WTC11 (cell line): ENCODE measurements at regions not wholly inside any gene's neighbourhood (a gene's known extent, or its start where the extent isn't known, plus 50 kb on each side); places are given as distances from the start of the nearest gene placed in this dataset.

Source experiments
- ATAC-seq: fragments of 200-7000 bp; cut with Tn5 transposase; 2 replicates; pipeline ENCODE4 v1.10.0; 2021; ENCODE audit warnings: mild to moderate bottlenecking, moderate library complexity
- CTCF ChIA-PET: fragments of 300-600 bp; sonication (Branson Sonifier 250); formaldehyde crosslinking; loops from one replicate; lab custom pipeline; 2021; ENCODE audit warnings: antibody characterized with exemption; lab: Charles Lee
- POLR2A ChIA-PET: fragments of 350-600 bp; sonication (Branson Sonifier 250); formaldehyde crosslinking; loops from one replicate; lab custom pipeline; 2021; ENCODE audit warnings: antibody characterized with exemption; lab: Charles Lee
- DNase-seq: peaks from one replicate; pipeline ENCODE4 v3.0.0; 2021; ENCODE audit warnings: low spot score
- H3K27ac Mint-ChIP-seq: 2 replicates; pipeline ENCODE4 v1.8.0; 2021; ENCODE audit warnings: mixed read lengths
- H3K27me3 Mint-ChIP-seq: 2 replicates; pipeline ENCODE4 v1.8.0; 2021; ENCODE audit warnings: low read depth, mild to moderate bottlenecking, moderate library complexity, mixed read lengths
- H3K36me3 Mint-ChIP-seq: 2 replicates; pipeline ENCODE4 v1.8.0; 2021; ENCODE audit warnings: mixed read lengths
- H3K4me1 Mint-ChIP-seq: 2 replicates; pipeline ENCODE4 v1.8.0; 2022; ENCODE audit warnings: mixed read lengths
- H3K4me3 Mint-ChIP-seq: 2 replicates; pipeline ENCODE4 v1.8.0; 2021; ENCODE audit warnings: mild to moderate bottlenecking, moderate library complexity, mixed read lengths
- H3K9me3 Mint-ChIP-seq: 2 replicates; pipeline ENCODE4 v1.8.0; 2021; ENCODE audit warnings: mixed read lengths
- CBFB ChIP-seq: sonication (generic); formaldehyde crosslinking; IDR thresholded peaks from 2 replicates; pipeline ENCODE4 v1.8.1; 2022; ENCODE audit warnings: mild to moderate bottlenecking, low read depth, missing genetic modification reagents
- CREB1 ChIP-seq: sonication (generic); formaldehyde crosslinking; IDR thresholded peaks from 2 replicates; pipeline ENCODE4 v1.8.0; 2023; ENCODE audit warnings: mild to moderate bottlenecking, missing genetic modification reagents
- ERG ChIP-seq: fragments of 250-450 bp; sonication (Bioruptor Pico); IDR thresholded peaks from 2 replicates; pipeline ENCODE4 v1.8.0; 2021; ENCODE audit warnings: mild to moderate bottlenecking
- ESRRA ChIP-seq: sonication (generic); formaldehyde crosslinking; IDR thresholded peaks from 2 replicates; pipeline ENCODE4 v1.8.1; 2022; ENCODE audit warnings: mild to moderate bottlenecking, missing genetic modification reagents, borderline replicate concordance
- FOXJ3 ChIP-seq: sonication (generic); formaldehyde crosslinking; IDR thresholded peaks from 2 replicates; pipeline ENCODE4 v1.9.0; 2021; ENCODE audit warnings: missing genetic modification reagents, mild to moderate bottlenecking, borderline replicate concordance
- FOXK1 ChIP-seq: sonication (generic); formaldehyde crosslinking; IDR thresholded peaks from 2 replicates; pipeline ENCODE4 v1.8.0; 2022; ENCODE audit warnings: mild to moderate bottlenecking, moderate library complexity, missing genetic modification reagents
- GABPB1 ChIP-seq: sonication (generic); formaldehyde crosslinking; IDR thresholded peaks from 2 replicates; pipeline ENCODE4 v1.8.1; 2023; ENCODE audit warnings: mild to moderate bottlenecking, missing genetic modification reagents
- GTF2I ChIP-seq: fragments of 250-450 bp; sonication (Bioruptor Pico); conservative IDR thresholded peaks from 2 replicates; pipeline ENCODE4 v1.4.0; 2021; ENCODE audit warnings: mild to moderate bottlenecking
- HMGA2 ChIP-seq: fragments of 250-450 bp; sonication (Bioruptor Pico); IDR thresholded peaks from 2 replicates; pipeline ENCODE4 v1.4.0; 2021; ENCODE audit warnings: mild to moderate bottlenecking, moderate library complexity
- KAT7 ChIP-seq: sonication (generic); formaldehyde crosslinking; IDR thresholded peaks from 2 replicates; pipeline ENCODE4 v1.8.1; 2023; ENCODE audit warnings: missing genetic modification reagents, mild to moderate bottlenecking, borderline replicate concordance
- MLX ChIP-seq: sonication (generic); formaldehyde crosslinking; IDR thresholded peaks from 2 replicates; pipeline ENCODE4 v1.8.1; 2023; ENCODE audit warnings: mild to moderate bottlenecking, missing genetic modification reagents, moderate library complexity
- NR1H2 ChIP-seq: sonication (generic); formaldehyde crosslinking; IDR thresholded peaks from 2 replicates; pipeline ENCODE4 v1.9.0; 2021; ENCODE audit warnings: mild to moderate bottlenecking, moderate library complexity, missing genetic modification reagents
- PRRX2 ChIP-seq: fragments of 250-450 bp; sonication (Bioruptor Pico); IDR thresholded peaks from 2 replicates; pipeline ENCODE4 v1.8.0; 2021; ENCODE audit warnings: mild to moderate bottlenecking
- RORB ChIP-seq: fragments of 250-450 bp; sonication (Bioruptor Pico); IDR thresholded peaks from 2 replicates; pipeline ENCODE4 v1.9.0; 2021; ENCODE audit warnings: mild to moderate bottlenecking
- SOX15 ChIP-seq: fragments of 250-450 bp; sonication (Bioruptor Pico); IDR thresholded peaks from 2 replicates; pipeline ENCODE4 v1.9.0; 2021; ENCODE audit warnings: mild to moderate bottlenecking
- SP1 ChIP-seq: sonication (generic); formaldehyde crosslinking; conservative IDR thresholded peaks from 2 replicates; pipeline ENCODE4 v1.8.1; 2022; ENCODE audit warnings: missing genetic modification reagents
- TP53 ChIP-seq: sonication (generic); formaldehyde crosslinking; IDR thresholded peaks from 2 replicates; pipeline ENCODE4 v1.8.1; 2023; ENCODE audit warnings: mild to moderate bottlenecking, missing genetic modification reagents
- ZNF138 ChIP-seq: sonication (generic); formaldehyde crosslinking; conservative IDR thresholded peaks from 2 replicates; pipeline ENCODE4 v1.8.1; 2022; ENCODE audit warnings: mild to moderate bottlenecking, moderate library complexity, missing genetic modification reagents
- ZNF232 ChIP-seq: sonication (generic); formaldehyde crosslinking; IDR thresholded peaks from 2 replicates; pipeline ENCODE4 v1.8.0; 2022; ENCODE audit warnings: mild to moderate bottlenecking, missing genetic modification reagents
- ZNF532 ChIP-seq: fragments of 250-450 bp; sonication (Bioruptor Pico); IDR thresholded peaks from 2 replicates; pipeline ENCODE4 v1.9.0; 2021; ENCODE audit warnings: mild to moderate bottlenecking, borderline replicate concordance
- TF ChIP-seq, protein P1 (sequence below): sonication (generic); formaldehyde crosslinking; IDR thresholded peaks from 2 replicates; pipeline ENCODE4 v1.8.1; 2023; ENCODE audit warnings: mild to moderate bottlenecking, missing genetic modification reagents, moderate library complexity
- TF ChIP-seq, protein P2 (sequence below): fragments of 200-600 bp; IDR thresholded peaks from 2 replicates; pipeline ENCODE4 v1.8.0; 2022; ENCODE audit warnings: antibody characterized with exemption
- TF ChIP-seq, protein P3 (sequence below): sonication (generic); formaldehyde crosslinking; IDR thresholded peaks from 2 replicates; pipeline ENCODE4 v1.8.1; 2022; ENCODE audit warnings: missing genetic modification reagents, borderline replicate concordance
- TF ChIP-seq, protein P4 (sequence below): sonication (generic); formaldehyde crosslinking; IDR thresholded peaks from 2 replicates; pipeline ENCODE4 v1.8.0; 2022; ENCODE audit warnings: mild to moderate bottlenecking, missing genetic modification reagents

- peaks cover 3% of the 10 kb centered on the region for H3K27me3 Mint-ChIP-seq
- ChIA-PET POLR2A (no interaction called here), CTCF (no interaction called here)
- H3K9me3 Mint-ChIP-seq, result peaks cover 31% of the 10 kb centered on the region
- ATAC-seq (no peak), DNase-seq (no peak)
- no peak overlapping the region for H3K27ac Mint-ChIP-seq
- H3K4me1 Mint-ChIP-seq, result no peaks in the 10 kb centered on the region
- TF ChIP-seq PRRX2 (CRISPR knock-in tag) (no peak), GABPB1 (no peak), ERG (CRISPR knock-in tag) (no peak), CBFB (no peak), HMGA2 (CRISPR knock-in tag) (no peak), ZNF532 (no peak)
- TF ChIP-seq, protein P1, sequence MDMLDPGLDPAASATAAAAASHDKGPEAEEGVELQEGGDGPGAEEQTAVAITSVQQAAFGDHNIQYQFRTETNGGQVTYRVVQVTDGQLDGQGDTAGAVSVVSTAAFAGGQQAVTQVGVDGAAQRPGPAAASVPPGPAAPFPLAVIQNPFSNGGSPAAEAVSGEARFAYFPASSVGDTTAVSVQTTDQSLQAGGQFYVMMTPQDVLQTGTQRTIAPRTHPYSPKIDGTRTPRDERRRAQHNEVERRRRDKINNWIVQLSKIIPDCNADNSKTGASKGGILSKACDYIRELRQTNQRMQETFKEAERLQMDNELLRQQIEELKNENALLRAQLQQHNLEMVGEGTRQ (CRISPR knock-in tag), result no peak
- peaks cover 18% of the 10 kb centered on the region for H3K36me3 Mint-ChIP-seq
- no peak overlapping the region for H3K4me3 Mint-ChIP-seq
Measured at GRCh38 chr12:58321414-58321813, 380.0 kb downstream of the ATP23 start.

GRCh38 chr12:58323676-58324075 lies 382.3 kb downstream of the ATP23 start:
- TF ChIP-seq ZNF232 (CRISPR knock-in tag), result no peak
- no peak for TF ChIP-seq RORB (CRISPR knock-in tag)
- TF ChIP-seq FOXK1 (CRISPR knock-in tag), result no peak
- peaks cover 3% of the 10 kb centered on the region for H3K4me1 Mint-ChIP-seq
- ATAC-seq (no peak), DNase-seq (no peak)
- peaks cover 3% of the 10 kb centered on the region for H3K27me3 Mint-ChIP-seq
- H3K9me3 Mint-ChIP-seq, result peaks cover 12% of the 10 kb centered on the region
- no peak overlapping the region for H3K4me3 Mint-ChIP-seq
- H3K27ac Mint-ChIP-seq, result no peak overlapping the region
- H3K36me3 Mint-ChIP-seq, result peaks cover 8% of the 10 kb centered on the region
- POLR2A ChIA-PET, result no interaction called here
- CTCF ChIA-PET, result no interaction called here

DNA sequence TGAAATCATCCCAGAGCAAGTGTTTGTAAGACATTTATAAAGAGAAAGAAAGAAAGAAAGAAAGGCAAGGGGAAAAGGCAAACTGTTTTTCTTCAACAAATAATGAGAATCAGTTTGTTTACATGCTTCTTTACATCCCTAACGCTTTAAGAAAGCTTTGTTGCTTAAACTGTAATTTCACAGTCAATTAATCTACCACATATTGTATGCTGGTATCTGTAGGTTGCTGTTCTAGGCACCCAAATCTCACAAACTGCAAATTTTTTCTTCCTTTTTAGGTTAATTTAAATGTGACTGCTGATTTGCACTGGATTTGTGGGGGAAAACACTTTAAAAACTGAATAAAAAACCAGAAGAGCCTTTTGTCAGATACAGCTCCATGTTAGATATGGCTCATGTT lies 384.2 kb downstream of the ATP23 start:
- ChIA-PET CTCF (no interaction called here), POLR2A (no interaction called here)
- no peak overlapping the region for H3K4me3 Mint-ChIP-seq
- no peaks in the 10 kb centered on the region for H3K36me3 Mint-ChIP-seq
- peaks cover 3% of the 10 kb centered on the region for H3K4me1 Mint-ChIP-seq
- no peak for ATAC-seq
- no peak for DNase-seq
- H3K27ac Mint-ChIP-seq, result no peak overlapping the region
- no peaks in the 10 kb centered on the region for H3K27me3 Mint-ChIP-seq
- no peaks in the 10 kb centered on the region for H3K9me3 Mint-ChIP-seq
- TF ChIP-seq SOX15 (CRISPR knock-in tag), result no peak
- TF ChIP-seq, protein P2, sequence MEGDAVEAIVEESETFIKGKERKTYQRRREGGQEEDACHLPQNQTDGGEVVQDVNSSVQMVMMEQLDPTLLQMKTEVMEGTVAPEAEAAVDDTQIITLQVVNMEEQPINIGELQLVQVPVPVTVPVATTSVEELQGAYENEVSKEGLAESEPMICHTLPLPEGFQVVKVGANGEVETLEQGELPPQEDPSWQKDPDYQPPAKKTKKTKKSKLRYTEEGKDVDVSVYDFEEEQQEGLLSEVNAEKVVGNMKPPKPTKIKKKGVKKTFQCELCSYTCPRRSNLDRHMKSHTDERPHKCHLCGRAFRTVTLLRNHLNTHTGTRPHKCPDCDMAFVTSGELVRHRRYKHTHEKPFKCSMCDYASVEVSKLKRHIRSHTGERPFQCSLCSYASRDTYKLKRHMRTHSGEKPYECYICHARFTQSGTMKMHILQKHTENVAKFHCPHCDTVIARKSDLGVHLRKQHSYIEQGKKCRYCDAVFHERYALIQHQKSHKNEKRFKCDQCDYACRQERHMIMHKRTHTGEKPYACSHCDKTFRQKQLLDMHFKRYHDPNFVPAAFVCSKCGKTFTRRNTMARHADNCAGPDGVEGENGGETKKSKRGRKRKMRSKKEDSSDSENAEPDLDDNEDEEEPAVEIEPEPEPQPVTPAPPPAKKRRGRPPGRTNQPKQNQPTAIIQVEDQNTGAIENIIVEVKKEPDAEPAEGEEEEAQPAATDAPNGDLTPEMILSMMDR, result no peak
- no peak for TF ChIP-seq KAT7 (CRISPR knock-in tag)
- TF ChIP-seq MLX (CRISPR knock-in tag), result no peak
- no peak for TF ChIP-seq NR1H2 (CRISPR knock-in tag)
- TF ChIP-seq, protein P3, sequence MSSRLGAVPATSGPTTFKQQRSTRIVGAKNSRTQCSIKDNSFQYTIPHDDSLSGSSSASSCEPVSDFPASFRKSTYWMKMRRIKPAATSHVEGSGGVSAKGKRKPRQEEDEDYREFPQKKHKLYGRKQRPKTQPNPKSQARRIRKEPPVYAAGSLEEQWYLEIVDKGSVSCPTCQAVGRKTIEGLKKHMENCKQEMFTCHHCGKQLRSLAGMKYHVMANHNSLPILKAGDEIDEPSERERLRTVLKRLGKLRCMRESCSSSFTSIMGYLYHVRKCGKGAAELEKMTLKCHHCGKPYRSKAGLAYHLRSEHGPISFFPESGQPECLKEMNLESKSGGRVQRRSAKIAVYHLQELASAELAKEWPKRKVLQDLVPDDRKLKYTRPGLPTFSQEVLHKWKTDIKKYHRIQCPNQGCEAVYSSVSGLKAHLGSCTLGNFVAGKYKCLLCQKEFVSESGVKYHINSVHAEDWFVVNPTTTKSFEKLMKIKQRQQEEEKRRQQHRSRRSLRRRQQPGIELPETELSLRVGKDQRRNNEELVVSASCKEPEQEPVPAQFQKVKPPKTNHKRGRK (CRISPR knock-in tag), result no peak
- TF ChIP-seq TP53 (CRISPR knock-in tag), result no peak
- TF ChIP-seq ZNF138 (CRISPR knock-in tag), result no peak
- no peak for TF ChIP-seq GTF2I (CRISPR knock-in tag)
- TF ChIP-seq FOXJ3 (CRISPR knock-in tag), result no peak
- TF ChIP-seq, protein P4, sequence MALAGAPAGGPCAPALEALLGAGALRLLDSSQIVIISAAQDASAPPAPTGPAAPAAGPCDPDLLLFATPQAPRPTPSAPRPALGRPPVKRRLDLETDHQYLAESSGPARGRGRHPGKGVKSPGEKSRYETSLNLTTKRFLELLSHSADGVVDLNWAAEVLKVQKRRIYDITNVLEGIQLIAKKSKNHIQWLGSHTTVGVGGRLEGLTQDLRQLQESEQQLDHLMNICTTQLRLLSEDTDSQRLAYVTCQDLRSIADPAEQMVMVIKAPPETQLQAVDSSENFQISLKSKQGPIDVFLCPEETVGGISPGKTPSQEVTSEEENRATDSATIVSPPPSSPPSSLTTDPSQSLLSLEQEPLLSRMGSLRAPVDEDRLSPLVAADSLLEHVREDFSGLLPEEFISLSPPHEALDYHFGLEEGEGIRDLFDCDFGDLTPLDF (CRISPR knock-in tag), result no peak
- TF ChIP-seq CREB1 (CRISPR knock-in tag), result no peak
- TF ChIP-seq SP1 (CRISPR knock-in tag), result no peak
- TF ChIP-seq ESRRA, result no peak
